Endothelial cell (in vitro differentiated cells): ENCODE measurements at regions not wholly inside any gene's neighbourhood (a gene's known extent, or its start where the extent isn't known, plus 50 kb on each side); places are given as distances from the start of the nearest gene placed in this dataset.

ENCODE experiments used
- DNase-seq: peaks from one replicate; pipeline ENCODE4 v3.0.0; 2021; ENCODE audit warnings: low spot score
- H3K27ac Mint-ChIP-seq: one replicate; pipeline ENCODE4 v1.8.0; 2021; ENCODE audit warnings: mixed read lengths, inconsistent platforms; ENCODE audit not compliant: unreplicated experiment
- H3K27me3 Mint-ChIP-seq: one replicate; pipeline ENCODE4 v1.8.0; 2021; ENCODE audit warnings: mild to moderate bottlenecking, moderate library complexity, mixed read lengths, inconsistent platforms; ENCODE audit not compliant: unreplicated experiment
- H3K36me3 Mint-ChIP-seq: one replicate; pipeline ENCODE4 v1.8.0; 2021; ENCODE audit warnings: mild to moderate bottlenecking, low read depth, mixed read lengths, inconsistent platforms; ENCODE audit not compliant: unreplicated experiment
- H3K4me1 Mint-ChIP-seq: one replicate; pipeline ENCODE4 v1.8.0; 2021; ENCODE audit warnings: mild to moderate bottlenecking, mixed read lengths, inconsistent platforms; ENCODE audit not compliant: unreplicated experiment
- H3K4me3 Mint-ChIP-seq: one replicate; pipeline ENCODE4 v1.8.0; 2021; ENCODE audit warnings: mild to moderate bottlenecking, mixed read lengths, inconsistent platforms; ENCODE audit not compliant: unreplicated experiment
- H3K9me3 Mint-ChIP-seq: one replicate; pipeline ENCODE4 v1.8.0; 2021; ENCODE audit warnings: mixed read lengths, inconsistent platforms; ENCODE audit not compliant: unreplicated experiment
- TF ChIP-seq, protein P1 (sequence below): fragments of 200-600 bp; sonication (generic); IDR thresholded peaks from one replicate; pipeline ENCODE4 v1.5.0; 2021; ENCODE audit warnings: antibody characterized with exemption; ENCODE audit not compliant: unreplicated experiment

DNA sequence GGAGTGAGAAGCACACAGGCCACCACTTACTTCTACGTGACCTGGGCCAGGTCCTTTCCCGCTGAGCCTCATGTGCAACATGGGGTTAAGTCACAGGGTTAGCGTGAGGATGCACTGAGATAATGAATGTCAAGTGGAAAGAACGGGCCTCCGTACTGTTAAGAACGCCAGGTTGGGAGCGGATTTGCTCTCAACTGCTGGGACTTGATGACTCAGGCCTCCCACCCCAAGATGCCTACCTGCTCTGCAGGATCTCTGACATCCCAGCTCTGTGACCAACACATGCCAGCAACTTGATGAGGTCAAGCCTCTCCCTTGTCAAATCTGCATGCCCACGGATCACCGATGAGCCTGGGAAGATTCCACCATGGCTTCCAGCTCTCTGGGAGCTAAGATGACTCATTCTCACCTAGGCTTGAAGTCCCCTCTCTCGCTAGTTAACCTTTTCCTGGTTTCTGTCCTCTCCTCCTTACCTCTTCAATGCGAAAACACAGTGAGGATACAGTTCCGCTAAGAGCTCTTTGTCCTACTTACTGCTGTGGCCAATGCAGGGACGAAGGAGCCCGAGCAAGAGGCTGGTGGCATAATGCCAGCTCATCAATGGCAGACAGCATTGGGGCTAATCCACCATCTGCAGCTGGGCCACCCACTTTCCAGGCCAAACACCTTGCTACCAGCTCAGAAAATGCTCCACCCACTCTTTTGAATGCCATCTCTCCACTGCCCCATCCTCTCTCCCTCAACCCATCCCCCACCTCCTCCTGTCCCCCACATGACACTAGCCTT lies 67.6 kb downstream of the PJA1 start:
- Mint-ChIP-seq H3K36me3 (no peaks in the 10 kb centered on the region), H3K4me1 (peaks cover 1% of the 10 kb centered on the region), H3K27me3 (no peaks in the 10 kb centered on the region), H3K27ac (no peak overlapping the region), H3K9me3 (no peaks in the 10 kb centered on the region), H3K4me3 (no peak overlapping the region)
- TF ChIP-seq, protein P1, sequence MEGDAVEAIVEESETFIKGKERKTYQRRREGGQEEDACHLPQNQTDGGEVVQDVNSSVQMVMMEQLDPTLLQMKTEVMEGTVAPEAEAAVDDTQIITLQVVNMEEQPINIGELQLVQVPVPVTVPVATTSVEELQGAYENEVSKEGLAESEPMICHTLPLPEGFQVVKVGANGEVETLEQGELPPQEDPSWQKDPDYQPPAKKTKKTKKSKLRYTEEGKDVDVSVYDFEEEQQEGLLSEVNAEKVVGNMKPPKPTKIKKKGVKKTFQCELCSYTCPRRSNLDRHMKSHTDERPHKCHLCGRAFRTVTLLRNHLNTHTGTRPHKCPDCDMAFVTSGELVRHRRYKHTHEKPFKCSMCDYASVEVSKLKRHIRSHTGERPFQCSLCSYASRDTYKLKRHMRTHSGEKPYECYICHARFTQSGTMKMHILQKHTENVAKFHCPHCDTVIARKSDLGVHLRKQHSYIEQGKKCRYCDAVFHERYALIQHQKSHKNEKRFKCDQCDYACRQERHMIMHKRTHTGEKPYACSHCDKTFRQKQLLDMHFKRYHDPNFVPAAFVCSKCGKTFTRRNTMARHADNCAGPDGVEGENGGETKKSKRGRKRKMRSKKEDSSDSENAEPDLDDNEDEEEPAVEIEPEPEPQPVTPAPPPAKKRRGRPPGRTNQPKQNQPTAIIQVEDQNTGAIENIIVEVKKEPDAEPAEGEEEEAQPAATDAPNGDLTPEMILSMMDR: no peak
- no peak for DNase-seq

DNA sequence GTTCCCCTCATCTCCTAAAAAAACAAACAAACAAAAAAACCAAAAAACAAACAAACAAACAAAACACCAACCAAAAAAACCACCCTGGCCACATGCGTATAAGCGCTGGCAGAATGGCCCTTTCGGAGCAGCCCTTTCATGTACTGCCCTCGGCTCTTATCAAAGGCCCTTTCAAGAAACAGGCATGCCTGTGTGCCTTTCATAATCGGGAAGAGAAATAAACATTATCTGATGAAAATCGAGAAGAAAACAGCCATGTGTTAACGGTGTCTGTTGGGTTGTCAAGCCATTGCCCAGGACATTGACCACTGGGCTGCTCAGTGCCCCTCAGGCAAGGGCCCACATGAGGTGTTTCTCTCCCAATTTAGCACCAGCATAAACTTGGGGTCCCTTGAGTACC lies 68.3 kb downstream of the PJA1 start:
- no peak overlapping the region for H3K4me3 Mint-ChIP-seq
- no peak for DNase-seq
- no peaks in the 10 kb centered on the region for H3K4me1 Mint-ChIP-seq
- H3K9me3 Mint-ChIP-seq: no peaks in the 10 kb centered on the region
- TF ChIP-seq, protein P1: no peak
- no peaks in the 10 kb centered on the region for H3K36me3 Mint-ChIP-seq
- H3K27me3 Mint-ChIP-seq: no peaks in the 10 kb centered on the region
- no peak overlapping the region for H3K27ac Mint-ChIP-seq

- H3K27me3 Mint-ChIP-seq: peaks cover 2% of the 10 kb centered on the region
- no peaks in the 10 kb centered on the region for H3K9me3 Mint-ChIP-seq
- H3K27ac Mint-ChIP-seq: no peak overlapping the region
- no peak for DNase-seq
- TF ChIP-seq, protein P1: no peak
- no peak overlapping the region for H3K4me3 Mint-ChIP-seq
- no peaks in the 10 kb centered on the region for H3K36me3 Mint-ChIP-seq
- H3K4me1 Mint-ChIP-seq: no peaks in the 10 kb centered on the region
These were observed 70.1 kb downstream of the PJA1 start for GRCh38 chrX:69094977-69095669.

DNA sequence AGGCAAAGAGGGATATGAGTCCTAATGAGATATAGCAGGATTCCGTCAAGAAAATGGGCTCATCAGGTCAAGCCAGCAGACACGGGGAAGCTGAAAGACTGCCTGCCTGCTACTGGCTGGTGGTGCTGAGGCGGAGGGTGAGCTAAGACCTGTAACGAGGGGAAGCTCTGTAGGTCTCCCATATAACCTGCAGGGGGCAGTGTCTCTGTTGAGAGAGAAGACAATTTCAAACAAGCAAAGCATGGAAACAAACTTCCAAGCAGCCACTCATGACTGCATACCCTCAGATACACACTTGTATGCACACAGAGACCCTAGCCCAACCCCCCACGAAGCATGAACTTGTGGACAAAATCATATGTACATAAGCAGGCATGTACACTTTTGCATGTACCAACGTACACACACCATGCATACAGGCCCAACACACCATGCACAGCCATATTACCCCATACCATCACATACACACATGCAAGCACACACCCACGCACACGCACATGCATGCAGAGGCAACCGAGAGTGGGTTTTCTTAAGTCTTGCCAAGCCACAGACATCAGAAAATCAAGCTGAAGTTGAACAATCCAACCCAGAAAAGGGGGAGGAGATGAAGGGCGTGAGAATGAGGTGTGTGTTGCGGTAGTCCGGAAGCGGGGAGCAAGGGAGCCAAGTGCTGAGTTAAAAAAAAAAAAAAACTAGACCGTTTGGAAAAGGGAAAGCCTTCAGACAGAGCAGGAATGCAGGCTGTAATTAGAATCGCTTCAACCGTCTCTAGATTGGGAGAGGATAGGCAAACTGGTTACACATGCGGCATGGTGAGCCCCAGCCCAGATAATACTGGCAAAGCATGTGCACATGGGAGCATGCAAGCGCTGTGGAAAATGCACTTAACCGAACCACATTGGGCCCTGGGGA lies 71.0 kb downstream of the PJA1 start:
- Mint-ChIP-seq H3K36me3 (no peaks in the 10 kb centered on the region), H3K4me1 (no peaks in the 10 kb centered on the region), H3K27ac (no peak overlapping the region), H3K4me3 (no peak overlapping the region), H3K9me3 (no peaks in the 10 kb centered on the region), H3K27me3 (peaks cover 2% of the 10 kb centered on the region)
- TF ChIP-seq, protein P1: peak; percentile 17
- DNase-seq: peak; percentile 43
